ENCODE measurements at regions not wholly inside any gene's neighbourhood (a gene's known extent, or its start where the extent isn't known, plus 50 kb on each side); places are given as distances from the start of the nearest gene placed in this dataset.

DNA sequence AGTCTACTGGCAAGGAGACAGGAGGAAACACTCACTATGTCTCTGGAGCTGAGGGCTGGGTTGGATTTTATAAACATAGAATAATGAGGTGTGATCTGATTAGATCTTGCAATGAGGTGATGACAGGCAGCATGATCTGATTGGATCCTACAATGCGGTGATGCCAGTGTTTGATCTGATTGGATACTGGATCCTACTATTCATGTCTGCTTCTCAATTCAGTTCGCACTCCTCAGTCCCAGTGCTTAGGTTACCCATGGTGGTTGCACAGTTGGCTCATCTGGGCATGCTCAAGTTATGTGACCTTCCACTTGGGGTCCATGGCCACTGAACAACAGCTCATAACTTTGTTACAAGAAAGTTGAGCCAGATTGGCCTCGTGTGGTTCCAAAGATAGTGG is 469.5 kb downstream of the TSHZ3 start:
- Mint-ChIP-seq H3K27me3 (ENCODE audit: low read depth) (no peaks in the 10 kb centered on the region), H3K4me1 (ENCODE audit: low read depth) (no peaks in the 10 kb centered on the region), H3K36me3 (ENCODE audit: insufficient read depth) (no peaks in the 10 kb centered on the region), H3K4me3 (no peak overlapping the region), H3K9me3 (no peaks in the 10 kb centered on the region)
- ATAC-seq (no peak), DNase-seq (no peak)

DNA sequence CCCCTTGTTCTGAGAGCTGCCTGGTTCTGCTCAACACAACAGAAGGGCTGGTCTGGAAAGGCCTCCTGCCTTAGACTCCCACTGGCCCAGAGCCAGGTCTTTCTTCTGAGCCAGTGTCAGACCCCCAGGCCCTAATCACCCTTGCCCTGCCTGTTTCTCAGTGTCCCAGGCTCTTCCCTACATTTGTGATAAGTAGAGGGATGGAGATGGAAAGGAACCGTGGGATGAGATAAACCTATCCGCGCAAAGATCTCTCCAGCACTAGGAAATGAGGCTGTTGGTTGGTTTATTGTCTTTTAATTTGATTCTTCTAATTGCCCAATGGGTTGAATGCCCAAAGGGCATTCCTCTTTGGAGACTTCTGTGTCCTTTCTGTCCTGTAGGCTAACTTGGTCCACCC is 470.0 kb downstream of the TSHZ3 start:
- H3K4me3 Mint-ChIP-seq = no peak overlapping the region

DNA sequence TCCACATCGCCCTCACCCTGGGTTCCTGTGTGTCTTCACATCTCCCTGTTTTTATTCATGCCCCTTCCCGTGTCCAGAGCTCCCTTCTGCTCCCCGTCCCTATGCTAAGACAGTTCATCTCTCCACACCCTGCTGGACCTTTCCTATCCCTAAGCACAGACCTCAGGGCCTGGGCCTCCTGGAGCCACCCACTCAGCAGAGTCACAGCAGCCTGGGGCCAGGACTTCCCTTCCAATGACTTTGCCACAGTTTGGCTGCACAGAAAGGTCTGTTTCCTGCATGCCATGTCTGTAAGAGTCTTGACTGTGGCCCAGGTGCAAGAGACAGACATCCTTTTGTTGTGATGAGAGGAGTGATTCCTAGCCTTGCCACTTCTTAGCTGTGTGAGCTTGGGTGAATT is 470.7 kb downstream of the TSHZ3 start:
- no peak for ATAC-seq
- Mint-ChIP-seq H3K27me3 (ENCODE audit: low read depth) (no peaks in the 10 kb centered on the region), H3K4me1 (ENCODE audit: low read depth) (no peaks in the 10 kb centered on the region)

More for the DNA sequence above, 470.0 kb downstream of the TSHZ3 start:
- Mint-ChIP-seq H3K4me1 (ENCODE audit: low read depth) (no peaks in the 10 kb centered on the region), H3K36me3 (ENCODE audit: insufficient read depth) (no peaks in the 10 kb centered on the region), H3K9me3 (no peaks in the 10 kb centered on the region), H3K27me3 (ENCODE audit: low read depth) (no peaks in the 10 kb centered on the region)
- DNase-seq = no peak
- ATAC-seq = no peak

DNA sequence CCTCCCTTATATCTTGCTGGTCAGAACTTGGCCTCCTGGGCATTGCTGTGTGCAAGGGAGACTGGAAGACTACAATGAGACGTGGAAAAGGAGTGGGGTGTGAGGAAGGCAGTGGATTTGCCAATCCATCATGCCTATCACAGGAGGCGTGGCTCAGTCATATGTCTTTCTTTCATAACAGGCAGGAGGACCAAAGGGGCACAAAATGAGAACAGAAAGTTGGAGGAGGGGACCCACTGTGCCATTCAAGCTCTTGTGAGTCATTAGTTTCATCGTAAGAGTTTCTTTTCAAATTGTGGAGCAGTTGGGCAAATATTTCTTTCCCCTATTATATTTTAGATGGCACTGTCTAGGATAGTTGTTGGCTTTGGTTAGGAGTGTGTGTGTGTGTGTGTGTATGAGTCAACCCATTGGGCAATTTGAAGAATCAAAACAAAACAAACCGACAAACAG is 471.5 kb downstream of the TSHZ3 start:
- Mint-ChIP-seq H3K27me3 (ENCODE audit: low read depth) (no peaks in the 10 kb centered on the region), H3K36me3 (ENCODE audit: insufficient read depth) (no peaks in the 10 kb centered on the region), H3K4me3 (no peak overlapping the region), H3K9me3 (no peaks in the 10 kb centered on the region), H3K4me1 (ENCODE audit: low read depth) (no peaks in the 10 kb centered on the region)
- ATAC-seq (no peak), DNase-seq (no peak)

More for the DNA sequence above, 470.7 kb downstream of the TSHZ3 start:
- Mint-ChIP-seq H3K36me3 (ENCODE audit: insufficient read depth) (no peaks in the 10 kb centered on the region), H3K4me3 (no peak overlapping the region), H3K9me3 (no peaks in the 10 kb centered on the region)
- no peak for DNase-seq

DNA sequence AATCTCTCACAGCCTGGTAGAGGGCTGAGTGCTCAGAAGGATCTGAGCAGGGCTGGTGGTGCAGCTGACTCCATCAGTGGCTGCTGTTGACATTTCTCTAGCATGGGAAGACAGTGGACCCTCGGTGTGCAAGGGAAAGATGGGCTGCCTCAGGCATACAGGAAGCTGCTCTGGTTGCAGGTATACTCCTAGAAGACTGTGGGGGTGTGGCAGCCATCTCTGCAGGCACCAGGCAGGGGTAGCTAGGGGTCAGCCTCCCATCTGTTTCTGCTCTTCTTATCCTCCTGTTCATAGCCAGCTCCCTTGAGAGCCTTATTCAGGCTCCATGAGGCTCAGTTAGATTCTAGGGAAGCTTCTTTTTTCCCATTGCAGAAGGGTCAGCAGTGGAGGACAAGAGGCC is 475.5 kb downstream of the TSHZ3 start:
- no peak overlapping the region for H3K4me3 Mint-ChIP-seq
- H3K9me3 Mint-ChIP-seq = no peaks in the 10 kb centered on the region
- H3K27me3 Mint-ChIP-seq (ENCODE audit: low read depth) = no peaks in the 10 kb centered on the region
- DNase-seq (no peak), ATAC-seq (no peak)
- H3K36me3 Mint-ChIP-seq (ENCODE audit: insufficient read depth) = no peaks in the 10 kb centered on the region
- no peaks in the 10 kb centered on the region for H3K4me1 Mint-ChIP-seq (ENCODE audit: low read depth)

DNA sequence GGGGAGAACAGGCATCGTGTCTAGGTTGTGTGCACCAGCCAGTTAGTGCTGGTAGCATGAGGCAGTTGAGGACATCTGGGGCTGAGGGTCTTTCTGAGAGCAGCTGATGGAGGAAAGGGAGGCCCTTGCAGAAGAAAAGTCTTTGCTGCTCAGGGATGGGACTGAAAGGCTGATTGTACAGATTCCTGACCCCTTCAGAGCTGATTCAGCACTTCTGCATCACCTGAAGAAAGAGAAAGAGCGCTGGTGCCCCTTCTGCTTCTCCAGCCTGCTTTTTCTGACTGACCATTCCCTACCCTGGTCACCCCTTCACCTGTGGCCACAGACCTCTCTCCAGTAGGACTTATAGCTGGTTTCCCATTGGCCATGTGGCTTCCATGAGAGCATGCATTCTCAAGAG is 476.2 kb downstream of the TSHZ3 start:
- DNase-seq (no peak), ATAC-seq (no peak)
- H3K27me3 Mint-ChIP-seq (ENCODE audit: low read depth) = no peaks in the 10 kb centered on the region
- no peaks in the 10 kb centered on the region for H3K4me1 Mint-ChIP-seq (ENCODE audit: low read depth)
- no peaks in the 10 kb centered on the region for H3K36me3 Mint-ChIP-seq (ENCODE audit: insufficient read depth)
- no peaks in the 10 kb centered on the region for H3K9me3 Mint-ChIP-seq
- H3K4me3 Mint-ChIP-seq = no peak overlapping the region

DNA sequence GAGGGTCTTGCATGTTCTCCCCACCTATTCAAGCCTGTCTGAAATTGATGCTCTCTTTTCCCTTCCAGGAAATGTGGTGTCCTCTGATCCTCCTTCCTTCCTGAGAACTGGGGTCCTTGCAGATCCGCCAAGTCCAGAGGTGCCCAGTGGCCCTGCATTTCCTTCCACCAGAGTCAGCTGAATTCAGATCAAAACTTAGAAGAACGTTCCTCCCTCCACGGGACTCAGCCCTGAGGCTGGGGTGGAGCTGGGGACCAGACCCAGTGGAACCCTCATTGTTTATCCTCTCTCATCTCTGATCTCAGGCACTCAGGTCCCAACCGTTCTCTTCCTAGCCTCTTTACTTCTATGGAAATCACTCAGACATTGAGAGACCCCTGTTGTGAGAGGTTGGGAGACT is 477.3 kb downstream of the TSHZ3 start:
- H3K27me3 Mint-ChIP-seq (ENCODE audit: low read depth) = no peaks in the 10 kb centered on the region
- no peak overlapping the region for H3K4me3 Mint-ChIP-seq
- no peaks in the 10 kb centered on the region for H3K4me1 Mint-ChIP-seq (ENCODE audit: low read depth)
- H3K36me3 Mint-ChIP-seq (ENCODE audit: insufficient read depth) = no peaks in the 10 kb centered on the region
- DNase-seq = no peak
- H3K9me3 Mint-ChIP-seq = no peaks in the 10 kb centered on the region
- ATAC-seq = no peak

DNA sequence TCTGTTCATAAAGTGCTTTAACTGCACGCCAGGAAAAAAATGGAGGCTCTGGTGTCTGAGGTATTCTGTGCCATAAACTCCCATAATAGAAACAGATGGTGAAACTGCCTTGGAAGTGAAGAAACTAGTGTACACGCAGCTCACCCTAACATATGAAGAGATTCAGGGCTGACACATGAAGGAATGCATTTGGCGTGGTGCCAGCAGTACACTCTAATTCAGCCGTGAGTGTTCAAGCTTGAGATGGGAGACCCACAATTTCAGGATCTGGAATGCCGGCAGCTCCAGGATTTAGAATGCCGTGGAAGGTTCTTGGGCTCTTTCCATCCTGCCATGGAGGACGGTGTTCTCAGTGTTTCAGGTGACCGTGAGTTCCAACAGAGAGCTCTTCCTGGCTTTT is 478.4 kb downstream of the TSHZ3 start:
- Mint-ChIP-seq H3K27me3 (ENCODE audit: low read depth) (no peaks in the 10 kb centered on the region), H3K9me3 (no peaks in the 10 kb centered on the region), H3K36me3 (ENCODE audit: insufficient read depth) (no peaks in the 10 kb centered on the region), H3K4me1 (ENCODE audit: low read depth) (no peaks in the 10 kb centered on the region), H3K4me3 (no peak overlapping the region)
- DNase-seq (no peak), ATAC-seq (no peak)

DNA sequence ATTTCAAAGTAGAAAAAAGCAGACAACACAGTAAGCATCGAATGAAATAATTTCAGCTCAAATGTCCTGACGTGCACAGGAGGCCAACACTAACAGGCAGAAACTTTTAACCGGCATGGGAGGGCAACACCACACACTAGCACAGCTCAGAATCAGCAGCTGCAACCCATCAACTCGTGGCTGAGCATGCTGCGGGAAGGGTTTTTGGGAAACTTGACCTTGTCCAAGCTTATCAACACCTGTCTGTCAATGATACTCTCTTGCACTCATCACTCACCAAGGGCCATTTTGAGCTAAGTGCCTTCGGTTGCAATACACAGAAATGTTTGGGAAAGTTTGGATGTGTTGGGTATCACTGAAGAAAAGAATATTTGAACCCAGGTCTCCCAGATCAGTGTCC is 483.7 kb downstream of the TSHZ3 start:
- DNase-seq (no peak), ATAC-seq (no peak)
- Mint-ChIP-seq H3K4me3 (no peak overlapping the region), H3K4me1 (ENCODE audit: low read depth) (no peaks in the 10 kb centered on the region), H3K36me3 (ENCODE audit: insufficient read depth) (no peaks in the 10 kb centered on the region), H3K9me3 (peaks cover 5% of the 10 kb centered on the region), H3K27me3 (ENCODE audit: low read depth) (peaks cover 12% of the 10 kb centered on the region)

DNA sequence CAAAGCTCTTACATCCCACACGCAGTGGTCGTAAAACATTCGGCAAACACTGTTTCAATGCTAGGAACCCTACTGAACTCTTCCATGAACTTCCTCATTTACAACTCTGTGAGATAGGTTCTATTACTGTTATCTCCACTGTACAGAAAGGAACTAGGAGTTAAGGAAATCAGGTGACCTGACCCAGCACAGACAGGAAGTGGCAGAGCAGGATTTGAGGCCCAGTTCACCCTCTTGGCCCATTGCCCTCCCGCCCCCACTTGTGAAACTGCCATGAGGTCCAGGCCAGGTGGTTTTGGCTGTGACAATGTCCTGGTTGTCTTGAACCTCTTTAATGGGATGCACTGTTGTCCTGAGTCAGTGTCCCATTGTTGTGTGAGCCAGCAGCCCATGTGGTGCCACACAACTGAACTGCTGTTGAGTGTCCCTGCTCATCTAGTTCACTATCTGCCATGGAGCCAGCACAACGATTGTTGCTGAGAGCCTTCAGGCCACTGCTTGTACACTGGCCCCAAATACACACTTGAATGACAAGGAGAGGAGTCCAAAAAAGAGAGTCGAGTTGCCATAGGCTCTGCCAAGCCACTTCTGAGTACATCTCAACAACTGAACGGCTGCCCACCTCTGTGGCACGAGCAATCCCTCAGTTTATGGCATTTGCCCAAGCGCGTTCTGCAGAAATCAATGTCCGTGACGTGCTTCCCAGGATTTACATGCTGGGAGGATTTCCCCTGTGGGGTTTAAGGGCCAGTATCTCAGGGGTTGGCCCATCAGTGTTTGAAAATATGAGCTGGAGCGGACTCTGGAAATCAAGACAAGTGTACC is 484.6 kb downstream of the TSHZ3 start:
- Mint-ChIP-seq H3K27me3 (ENCODE audit: low read depth) (peaks cover 12% of the 10 kb centered on the region), H3K4me3 (no peak overlapping the region), H3K9me3 (peaks cover 5% of the 10 kb centered on the region), H3K36me3 (ENCODE audit: insufficient read depth) (no peaks in the 10 kb centered on the region), H3K4me1 (ENCODE audit: low read depth) (no peaks in the 10 kb centered on the region)
- ATAC-seq (no peak), DNase-seq (no peak)

DNA sequence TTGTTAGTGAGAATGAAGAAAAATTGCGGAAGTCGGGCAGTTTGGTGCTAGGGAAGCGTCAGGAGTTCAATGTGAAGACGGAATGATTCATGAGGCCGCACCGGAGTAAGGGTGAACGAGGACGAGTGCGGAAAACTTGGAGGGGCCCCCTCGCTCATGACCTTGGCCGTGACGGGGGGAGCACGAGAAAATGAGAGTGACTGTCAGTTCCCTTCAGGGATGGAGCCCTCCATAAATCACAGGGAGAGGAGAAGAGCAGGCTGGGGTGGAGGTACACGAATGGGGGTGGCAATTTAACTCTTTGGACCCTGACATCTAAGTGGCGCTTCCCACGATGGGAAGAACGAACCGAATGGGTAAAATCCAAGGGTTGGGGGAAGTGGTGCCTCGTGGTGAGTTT is 486.4 kb downstream of the TSHZ3 start:
- H3K9me3 Mint-ChIP-seq = peaks cover 5% of the 10 kb centered on the region

DNA sequence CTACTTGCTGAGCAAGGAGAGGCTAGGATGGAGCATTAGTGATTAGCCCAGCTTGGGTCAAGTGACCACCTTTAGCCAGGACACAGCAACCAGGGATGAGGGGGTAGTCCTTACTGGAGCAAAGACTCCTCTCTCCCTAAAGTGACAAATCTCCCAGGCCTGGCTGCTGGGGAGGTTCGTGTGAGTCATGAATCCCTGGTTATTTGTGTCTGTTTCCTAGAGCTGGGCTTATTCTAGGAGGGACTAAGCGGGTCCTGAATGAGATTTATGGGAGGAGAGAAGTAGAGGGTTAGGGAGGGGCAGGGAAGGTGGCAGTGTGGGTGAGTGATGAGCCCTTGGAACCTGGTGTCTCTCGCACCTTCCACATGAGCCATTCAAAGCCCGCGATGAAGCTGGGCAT is 487.3 kb downstream of the TSHZ3 start:
- H3K36me3 Mint-ChIP-seq (ENCODE audit: insufficient read depth) = no peaks in the 10 kb centered on the region
- peaks cover 12% of the 10 kb centered on the region for H3K27me3 Mint-ChIP-seq (ENCODE audit: low read depth)
- no peak for ATAC-seq

More for the DNA sequence above, 486.4 kb downstream of the TSHZ3 start:
- DNase-seq (no peak), ATAC-seq (no peak)
- Mint-ChIP-seq H3K36me3 (ENCODE audit: insufficient read depth) (no peaks in the 10 kb centered on the region), H3K27me3 (ENCODE audit: low read depth) (peaks cover 12% of the 10 kb centered on the region), H3K4me3 (no peak overlapping the region), H3K4me1 (ENCODE audit: low read depth) (no peaks in the 10 kb centered on the region)

DNA sequence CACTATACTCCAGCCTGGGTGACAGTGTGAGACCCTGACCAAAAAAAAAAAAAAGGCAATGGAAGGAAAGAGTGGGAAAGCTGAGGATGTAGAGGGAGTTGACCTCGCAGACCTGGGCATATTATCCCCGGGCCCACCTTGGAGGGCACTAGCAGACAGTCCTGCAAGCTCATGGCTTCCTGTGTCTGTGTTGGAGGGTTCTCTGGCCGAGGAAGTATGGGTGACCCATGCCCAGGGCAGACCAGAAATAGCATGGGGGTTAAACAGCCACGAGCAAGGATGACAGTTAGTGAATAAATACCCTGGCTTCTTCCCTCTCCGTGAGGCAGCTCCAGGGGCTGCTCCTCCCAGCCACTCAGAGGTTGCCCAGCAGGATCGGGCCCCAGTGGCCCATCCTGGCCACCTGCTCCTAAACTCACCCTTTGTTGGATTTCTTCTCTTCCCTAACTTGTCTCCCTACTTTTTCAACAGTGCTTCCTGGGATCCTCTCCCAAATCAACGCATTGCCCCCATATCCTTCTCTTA is 485.8 kb downstream of the ZNF536 start:
- Mint-ChIP-seq H3K27me3 (ENCODE audit: low read depth) (peaks cover 14% of the 10 kb centered on the region), H3K36me3 (ENCODE audit: insufficient read depth) (no peaks in the 10 kb centered on the region), H3K9me3 (peaks cover 5% of the 10 kb centered on the region), H3K4me1 (ENCODE audit: low read depth) (no peaks in the 10 kb centered on the region), H3K4me3 (no peak overlapping the region)
- DNase-seq = no peak
- ATAC-seq = no peak

More for the DNA sequence above, 487.3 kb downstream of the TSHZ3 start:
- DNase-seq = no peak
- H3K4me3 Mint-ChIP-seq = no peak overlapping the region
- H3K4me1 Mint-ChIP-seq (ENCODE audit: low read depth) = no peaks in the 10 kb centered on the region
- peaks cover 5% of the 10 kb centered on the region for H3K9me3 Mint-ChIP-seq

DNA sequence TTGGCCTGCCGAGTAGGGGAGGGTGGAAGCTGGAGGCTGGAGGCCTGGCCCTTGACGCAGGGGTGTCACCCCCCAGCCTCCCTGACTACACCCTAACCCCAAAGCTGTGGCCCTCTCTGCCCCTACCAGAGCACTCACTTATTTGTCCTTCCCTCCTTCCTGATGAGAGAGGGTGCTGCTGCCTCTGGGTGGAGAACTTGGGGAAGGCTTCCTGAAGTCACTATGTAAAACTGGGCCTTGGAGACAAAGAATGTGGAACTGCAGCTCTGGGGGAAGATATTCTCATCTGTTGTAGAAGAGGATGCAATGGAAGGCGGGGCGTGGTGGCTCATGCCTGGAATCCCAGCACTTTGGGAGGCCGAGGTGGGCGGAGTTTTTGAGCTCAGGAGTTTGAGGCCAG is 485.2 kb downstream of the ZNF536 start:
- H3K4me1 Mint-ChIP-seq (ENCODE audit: low read depth) = no peaks in the 10 kb centered on the region

DNA sequence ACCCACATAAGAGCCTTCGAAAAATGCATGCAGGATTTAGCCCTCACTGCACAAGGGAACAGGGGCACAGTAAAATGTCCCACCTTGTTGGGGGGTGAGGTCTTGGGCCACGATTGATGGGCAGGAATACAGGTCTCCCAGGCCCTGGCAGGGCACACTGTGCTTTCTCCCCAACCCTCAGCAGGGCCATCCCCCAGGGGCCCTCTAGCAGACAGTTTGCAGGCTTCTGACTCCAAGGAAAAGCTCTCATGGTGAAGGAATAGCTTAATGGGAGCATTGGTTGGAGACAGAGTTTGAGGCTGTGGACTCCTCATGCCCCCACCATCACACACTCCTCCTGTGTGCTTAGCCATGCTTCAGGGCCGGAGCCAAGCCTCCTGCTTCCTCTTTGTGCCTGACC is 484.6 kb downstream of the ZNF536 start:
- no peak overlapping the region for H3K4me3 Mint-ChIP-seq

More for the DNA sequence above, 485.2 kb downstream of the ZNF536 start:
- ATAC-seq (no peak), DNase-seq (no peak)
- Mint-ChIP-seq H3K9me3 (no peaks in the 10 kb centered on the region), H3K4me3 (no peak overlapping the region), H3K36me3 (ENCODE audit: insufficient read depth) (no peaks in the 10 kb centered on the region), H3K27me3 (ENCODE audit: low read depth) (peaks cover 8% of the 10 kb centered on the region)

More for the DNA sequence above, 484.6 kb downstream of the ZNF536 start:
- H3K4me1 Mint-ChIP-seq (ENCODE audit: low read depth) = no peaks in the 10 kb centered on the region
- peaks cover 8% of the 10 kb centered on the region for H3K27me3 Mint-ChIP-seq (ENCODE audit: low read depth)
- H3K9me3 Mint-ChIP-seq = no peaks in the 10 kb centered on the region
- H3K36me3 Mint-ChIP-seq (ENCODE audit: insufficient read depth) = no peaks in the 10 kb centered on the region
- no peak for DNase-seq
- no peak for ATAC-seq

Data from activated T-cell treated with anti-CD3 and anti-CD28 coated beads, Interleukin-2, amount 50 U/mL, for 4 hours (primary cell).